COLO668 (cell line): ENCODE measurements at regions not wholly inside any gene's neighbourhood (a gene's known extent, or its start where the extent isn't known, plus 50 kb on each side); places are given as distances from the start of the nearest gene placed in this dataset.
"Not testable (repeated sequence)": the region's sequence is repeated elsewhere in the genome, so short reads cannot be mapped to it uniquely, and the experiment has no call there.

ENCODE experiments used
- DNase-seq: peaks from one replicate; lab custom pipeline; 2025; ENCODE audit not compliant: unreplicated experiment; lab: John Stamatoyannopoulos, UW

- no peak for DNase-seq
These were observed 446.6 kb downstream of the RPS29 start for GRCh38 chr14:49139593-49139992.

GRCh38 chr14:49134940-49135339, 451.2 kb downstream of the RPS29 start:
- no peak for DNase-seq

- DNase-seq = no peak
These were observed 464.9 kb downstream of the RPS29 start for GRCh38 chr14:49121246-49121645.

GRCh38 chr14:49114161-49114893, 471.9 kb downstream of the RPS29 start:
- DNase-seq = no peak

GRCh38 chr14:49106741-49107667, 479.2 kb downstream of the RPS29 start:
- no peak for DNase-seq

GRCh38 chr14:49105956-49106355, 480.2 kb downstream of the RPS29 start:
- DNase-seq = no peak

GRCh38 chr14:49105512-49105911, 480.7 kb downstream of the RPS29 start:
- DNase-seq = no peak

- DNase-seq = no peak
These were observed 493.8 kb downstream of the RPS29 start for GRCh38 chr14:49092345-49092744.

- no peak for DNase-seq
These were observed 497.1 kb downstream of the RPS29 start for GRCh38 chr14:49089107-49089506.

- not testable (repeated sequence) for DNase-seq
These were observed 512.9 kb downstream of the RPS29 start for GRCh38 chr14:49073292-49073691.

GRCh38 chr14:49058511-49058910, 527.7 kb downstream of the RPS29 start:
- no peak for DNase-seq

GRCh38 chr14:49057838-49058510, 528.2 kb downstream of the RPS29 start:
- DNase-seq = no peak

- no peak for DNase-seq
These were observed 530.2 kb downstream of the RPS29 start for GRCh38 chr14:49056021-49056420.

GRCh38 chr14:49052521-49052920, 533.7 kb downstream of the RPS29 start:
- no peak for DNase-seq

GRCh38 chr14:49051328-49052060, 534.7 kb downstream of the RPS29 start:
- DNase-seq = no peak

GRCh38 chr14:49050822-49051221, 535.4 kb downstream of the RPS29 start:
- DNase-seq = no peak

- DNase-seq = no peak
These were observed 536.5 kb downstream of the RPS29 start for GRCh38 chr14:49049711-49050110.

- DNase-seq = no peak
These were observed 541.2 kb downstream of the RPS29 start for GRCh38 chr14:49044981-49045380.

- no peak for DNase-seq
These were observed 549.1 kb downstream of the RPS29 start for GRCh38 chr14:49036984-49037516.

GRCh38 chr14:49036266-49036665, 549.9 kb downstream of the RPS29 start:
- no peak for DNase-seq

GRCh38 chr14:49033131-49033530, 553.0 kb downstream of the RPS29 start:
- no peak for DNase-seq
